Right lobe of liver (tissue), 4 donors: ENCODE measurements at regions not wholly inside any gene's neighbourhood (a gene's known extent, or its start where the extent isn't known, plus 50 kb on each side); places are given as distances from the start of the nearest gene placed in this dataset.

ENCODE experiments used
- CTCF ChIP-seq, 4 donors: fragments of 200-600 bp in 3 of 4; fragments of 450-650 bp in 1 of 4; IDR thresholded peaks; one replicate each; pipeline versions ENCODE4 v1.5.1 to v1.8.0; 2016 to 2022; ENCODE audit warnings: antibody characterized with exemption in 4 of 4, mild to moderate bottlenecking in 2 of 4
- POLR2A ChIP-seq: fragments of 450-650 bp; IDR thresholded peaks from one replicate; pipeline ENCODE4 v1.6.1; 2017; ENCODE audit warnings: antibody characterized with exemption, mild to moderate bottlenecking
- donor health status: DM: no; HTN: no; CAD: no.
- donor health status: DM: no; HTN: no; CAD: no.
- donor health status: DM: no; HTN: yes; CAD: no.

GRCh38 chr15:67009576-67010569, 55.5 kb upstream of the SMAD3 start:
- TF ChIP-seq CTCF (IDR thresholded peaks at IDR 0.05) (no peak), POLR2A (no peak)
